NCI-H1436 (cell line): ENCODE measurements at regions not wholly inside any gene's neighbourhood (a gene's known extent, or its start where the extent isn't known, plus 50 kb on each side); places are given as distances from the start of the nearest gene placed in this dataset.
"Not testable (repeated sequence)": the region's sequence is repeated elsewhere in the genome, so short reads cannot be mapped to it uniquely, and the experiment has no call there.

ENCODE experiments used
- DNase-seq: peaks from one replicate; lab custom pipeline; 2025; lab: John Stamatoyannopoulos, UW

DNA sequence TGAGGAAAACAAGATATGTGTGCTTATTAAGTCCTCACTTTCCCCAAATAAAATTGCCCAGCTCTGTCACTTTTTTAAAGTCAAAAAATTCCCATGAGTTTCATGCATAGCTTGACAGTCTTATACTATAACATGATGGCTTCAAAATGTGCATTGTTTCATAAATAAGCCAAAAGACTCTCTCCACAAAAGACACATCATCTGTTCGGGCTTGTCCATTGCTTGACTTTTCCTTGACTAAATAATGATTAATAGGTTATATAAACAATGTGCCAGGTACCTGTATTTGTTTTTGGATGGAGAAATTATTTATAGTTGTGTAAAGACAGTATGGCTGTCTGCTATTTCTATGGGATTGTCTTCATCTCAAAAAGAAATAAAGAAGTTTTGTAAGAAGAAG lies 329.2 kb upstream of the KLF3 start:
- DNase-seq, result no peak

DNA sequence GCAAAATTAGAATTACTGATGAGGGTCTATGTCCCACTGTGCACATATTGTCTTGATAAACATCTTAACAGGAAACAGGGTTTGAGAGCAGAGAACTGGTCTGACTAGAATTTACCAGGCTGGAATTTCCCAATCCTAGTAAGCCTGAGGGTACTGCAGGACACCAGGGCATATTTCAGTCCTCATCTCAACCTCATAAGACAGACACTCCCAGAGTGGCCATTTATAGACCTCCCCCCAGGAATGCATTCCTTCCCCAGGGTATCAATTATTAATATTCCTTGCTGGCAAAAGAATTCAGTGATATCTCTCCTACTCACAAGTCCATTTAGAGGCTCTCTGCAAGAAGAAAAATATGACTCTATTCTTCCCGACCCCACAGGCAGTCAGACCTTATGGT lies 325.1 kb upstream of the KLF3 start:
- not testable (repeated sequence) for DNase-seq

DNA sequence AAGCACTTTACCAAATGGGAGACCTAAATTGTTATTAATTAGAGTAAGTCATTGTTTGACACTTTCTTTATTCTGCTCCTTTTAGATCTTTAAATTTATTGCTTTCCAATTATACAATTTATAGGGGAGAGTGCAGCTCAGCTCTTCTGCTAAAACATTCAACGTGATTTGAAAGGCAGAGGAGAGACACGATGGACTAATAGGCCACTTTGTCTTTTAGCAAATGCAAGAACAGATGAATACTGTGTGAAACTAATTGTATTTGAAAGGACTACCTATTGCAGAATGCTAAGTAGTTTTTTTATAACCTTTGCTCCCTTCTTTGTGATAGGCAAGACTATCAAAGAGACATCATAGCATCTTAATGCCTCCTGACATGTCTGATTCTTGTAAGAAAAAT lies 320.4 kb upstream of the KLF3 start:
- peak; percentile 68 for DNase-seq

- DNase-seq, result no peak
These were observed 319.1 kb upstream of the KLF3 start for GRCh38 chr4:38344929-38345328.

DNA sequence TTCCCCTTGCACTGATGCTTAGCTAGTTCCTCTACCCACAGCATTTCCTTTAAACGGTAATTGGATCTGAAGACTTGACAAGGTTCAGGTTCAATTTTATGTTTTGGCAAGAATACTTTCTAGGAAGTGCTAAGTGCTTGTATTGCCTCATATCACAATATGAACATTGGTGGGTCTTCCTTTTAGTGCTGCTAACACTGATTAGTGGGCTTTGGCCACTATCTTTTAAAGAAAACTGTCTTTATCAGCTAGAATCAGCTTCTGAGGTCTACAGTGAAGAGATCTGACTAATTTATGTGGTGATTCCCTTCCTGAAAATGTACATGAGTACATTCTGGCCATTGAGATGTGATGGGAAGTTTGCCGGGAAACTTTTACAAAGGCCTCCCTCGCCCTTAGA lies 316.7 kb upstream of the KLF3 start:
- no peak for DNase-seq

DNA sequence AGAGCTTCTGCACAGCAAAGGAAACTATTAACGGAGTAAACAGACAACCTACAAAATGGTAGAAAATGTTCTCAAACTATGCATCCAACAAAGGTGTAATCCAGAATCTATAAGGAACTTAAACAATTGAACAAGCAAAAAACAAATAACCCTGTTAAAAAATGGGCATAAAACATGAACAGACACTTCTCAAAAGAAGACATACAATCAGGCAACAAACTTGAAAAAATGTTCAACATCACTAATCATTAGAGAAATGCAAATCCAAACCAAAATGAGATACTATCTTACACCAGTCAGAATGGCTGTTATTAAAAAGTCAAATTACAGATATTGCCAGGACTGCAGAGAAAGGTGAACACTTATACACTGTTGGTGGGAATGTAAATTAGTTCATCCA lies 309.6 kb upstream of the KLF3 start:
- no peak for DNase-seq

DNA sequence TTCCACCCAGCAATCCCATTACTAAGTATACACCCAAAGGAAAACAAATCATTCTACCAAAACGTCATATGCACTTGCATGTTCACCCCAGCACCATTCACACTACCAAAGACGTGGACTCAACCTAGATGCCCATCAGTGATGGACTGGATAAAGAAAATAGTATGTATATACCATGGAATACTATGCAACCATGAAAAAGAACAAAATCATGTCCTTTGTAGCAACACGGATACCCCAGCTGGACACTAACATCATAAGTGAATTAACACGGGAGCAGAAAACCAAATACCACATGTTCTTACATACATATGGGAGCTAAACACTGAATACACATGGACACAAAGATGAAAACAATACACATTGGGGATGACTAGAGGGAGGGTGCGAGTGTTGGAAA lies 309.1 kb upstream of the KLF3 start:
- no peak for DNase-seq

- DNase-seq, result no peak
These were observed 307.3 kb upstream of the KLF3 start for GRCh38 chr4:38356686-38357085.

DNA sequence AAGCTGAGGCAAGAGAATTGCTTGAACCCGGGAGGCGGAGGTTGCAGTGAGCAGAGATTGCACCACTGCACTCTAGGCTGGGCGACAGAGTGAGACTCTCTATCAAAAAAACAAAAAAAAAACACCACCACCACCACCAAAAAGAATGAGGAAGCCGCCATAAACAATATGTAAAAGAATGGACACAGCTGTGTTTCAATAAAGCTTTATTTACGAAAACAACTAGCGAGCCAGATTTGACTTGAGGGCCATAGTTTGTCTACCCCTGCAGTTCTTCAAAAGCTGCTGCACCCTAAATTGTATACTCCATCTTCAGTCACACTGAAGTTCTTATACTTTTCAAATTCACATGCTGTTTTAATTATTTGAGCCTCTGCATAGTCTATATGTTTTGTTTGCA lies 306.5 kb upstream of the KLF3 start:
- DNase-seq, result no peak

- DNase-seq, result no peak
These were observed 304.9 kb upstream of the KLF3 start for GRCh38 chr4:38359113-38359512.

DNA sequence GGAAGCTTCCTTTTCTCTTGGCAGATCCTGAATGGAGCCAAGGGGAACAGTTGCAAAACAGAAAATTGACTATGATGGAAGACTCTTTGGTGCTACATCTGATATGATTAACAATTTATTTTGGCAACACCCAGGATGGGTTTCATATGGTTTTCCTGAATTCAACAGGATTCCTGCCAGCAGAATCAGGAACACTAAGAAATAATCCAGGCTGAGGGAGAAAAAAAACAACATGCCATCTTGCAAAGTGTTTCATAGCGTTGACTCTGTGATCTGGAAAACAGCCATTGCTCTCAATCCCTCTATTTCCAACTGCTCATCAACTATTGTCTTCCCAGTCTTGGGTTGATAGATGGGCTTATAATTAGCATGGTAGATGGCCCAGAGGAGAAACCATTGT lies 303.8 kb upstream of the KLF3 start:
- DNase-seq, result no peak

GRCh38 chr4:38364383-38364963 lies 299.5 kb upstream of the KLF3 start:
- DNase-seq, result no peak

GRCh38 chr4:38365261-38365660 lies 298.7 kb upstream of the KLF3 start:
- DNase-seq, result no peak

DNA sequence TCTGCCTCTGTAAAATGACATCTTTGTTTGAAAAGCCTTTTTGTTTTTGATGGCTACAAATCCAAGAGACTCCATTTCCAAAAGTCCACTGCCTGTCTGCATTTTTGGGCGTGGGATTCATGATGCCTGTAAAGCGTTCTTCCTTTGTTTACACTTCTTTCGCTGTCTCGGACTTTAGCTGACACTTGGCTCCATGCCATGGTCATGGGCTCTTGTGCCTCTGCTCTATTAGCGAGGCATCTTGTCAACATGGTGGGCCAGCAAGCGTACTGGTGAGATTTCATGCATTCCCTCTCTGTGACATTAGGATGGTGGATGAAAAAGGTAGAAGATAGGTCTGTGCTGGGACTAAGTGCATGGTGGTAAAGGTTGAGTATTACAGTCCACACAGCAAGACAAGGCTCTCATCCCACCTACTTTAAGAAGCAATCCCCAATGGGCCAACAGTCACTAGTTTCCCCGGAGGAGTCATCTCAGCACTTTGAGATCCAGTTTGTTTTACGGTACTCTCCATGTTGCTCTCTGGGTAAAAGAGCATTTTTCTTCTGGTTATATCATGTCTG lies 298.2 kb upstream of the KLF3 start:
- peak; percentile 11 for DNase-seq

GRCh38 chr4:38366456-38366855 lies 297.5 kb upstream of the KLF3 start:
- DNase-seq, result no peak

- no peak for DNase-seq
These were observed 297.0 kb upstream of the KLF3 start for GRCh38 chr4:38366997-38367396.

DNA sequence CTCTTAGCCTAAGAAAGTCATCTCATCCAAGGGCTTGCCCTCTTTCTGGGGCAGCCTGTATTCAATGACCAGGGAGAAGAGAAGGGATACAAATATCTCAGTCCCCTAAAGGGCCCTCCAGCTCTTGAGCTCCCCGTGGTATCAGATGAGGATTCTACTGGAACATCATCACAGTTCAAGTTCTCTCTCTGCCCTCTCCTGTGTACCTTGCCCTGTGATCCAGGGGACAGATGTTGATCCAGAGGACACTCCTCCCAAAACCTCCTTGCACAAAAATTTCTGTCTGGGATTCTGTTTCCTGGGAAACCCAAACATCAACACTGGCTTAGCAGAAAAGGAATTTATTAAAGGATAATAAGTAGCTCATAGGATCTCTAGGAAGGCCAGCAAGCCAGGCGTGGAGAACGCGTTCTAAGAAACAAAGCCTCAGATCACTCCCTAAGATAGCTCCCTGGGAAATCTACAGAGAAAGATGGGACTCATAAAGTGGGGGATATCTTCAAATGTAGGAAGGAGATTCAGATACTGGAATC lies 296.3 kb upstream of the KLF3 start:
- DNase-seq, result no peak

- no peak for DNase-seq
These were observed 295.4 kb upstream of the KLF3 start for GRCh38 chr4:38368613-38369012.

GRCh38 chr4:38371391-38371851 lies 292.6 kb upstream of the KLF3 start:
- no peak for DNase-seq

- DNase-seq, result no peak
These were observed 290.6 kb upstream of the KLF3 start for GRCh38 chr4:38373375-38373774.

- no peak for DNase-seq
These were observed 286.8 kb upstream of the KLF3 start for GRCh38 chr4:38377195-38377594.

GRCh38 chr4:38378478-38378877 lies 285.5 kb upstream of the KLF3 start:
- DNase-seq, result no peak

DNA sequence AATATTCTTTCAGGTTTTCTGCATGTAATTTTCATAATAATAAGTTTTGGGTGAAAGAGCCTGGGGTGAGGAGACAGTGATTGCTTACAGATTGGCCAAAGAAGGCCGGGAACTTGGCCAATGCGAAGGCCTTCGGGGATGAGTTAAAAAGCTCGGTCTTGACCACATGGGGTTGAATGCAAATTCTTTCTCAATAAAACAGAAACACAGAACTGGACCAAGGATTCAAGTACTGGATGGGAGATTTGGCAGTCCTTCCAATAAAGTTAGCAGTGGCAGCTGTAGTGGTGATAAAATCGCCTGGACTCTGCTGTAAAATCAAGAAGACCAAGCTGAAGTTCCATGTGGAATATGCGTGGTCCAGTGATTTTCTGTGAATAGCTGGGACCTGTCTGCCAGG lies 282.2 kb upstream of the KLF3 start:
- no peak for DNase-seq

DNA sequence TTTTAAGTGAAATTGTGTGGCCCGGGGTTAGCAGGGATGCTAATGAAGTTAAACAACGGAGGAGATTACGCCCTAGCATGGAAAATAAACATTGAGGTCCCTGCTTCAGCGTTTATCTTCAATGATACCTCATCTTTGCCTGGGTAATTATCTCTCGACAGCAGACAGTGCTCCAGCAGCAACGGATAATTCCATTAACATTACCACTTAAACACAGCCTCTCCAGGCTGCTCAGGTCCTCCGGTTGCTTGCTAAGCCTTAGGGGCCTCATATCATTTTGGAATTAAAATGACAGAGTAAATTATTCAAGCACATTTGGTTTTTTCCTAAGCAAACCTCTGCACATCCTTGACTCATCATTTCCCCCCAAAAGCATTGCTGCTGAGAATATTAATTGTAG lies 281.5 kb upstream of the KLF3 start:
- peak; percentile 91 for DNase-seq
